IMR-90 (cell line): ENCODE measurements at regions not wholly inside any gene's neighbourhood (a gene's known extent, or its start where the extent isn't known, plus 50 kb on each side); places are given as distances from the start of the nearest gene placed in this dataset.

Experiments used
- ATAC-seq: fragments of 200-7000 bp; cut with Tn5 transposase; 2 replicates; pipeline ENCODE4 v1.9.1; 2020; ENCODE audit warnings: low read depth, mild to moderate bottlenecking, moderate library complexity
- BruUV-seq: library from RNA; stranded (reverse); fragments of 400-500 nt; replicated peaks from 2 replicates; lab custom pipeline; 2021; lab: Mats Ljungman, UMichigan
- CTCF ChIA-PET: fragments of 300-600 bp; formaldehyde crosslinking; extraction: SDS; loops from one replicate; lab custom pipeline; 2021; ENCODE audit warnings: antibody characterized with exemption; lab: Yijun Ruan, JAX
- POLR2A ChIA-PET: fragments of 300-600 bp; sonication (Branson Sonifier 250); formaldehyde crosslinking; loops from one replicate; lab custom pipeline; 2022; ENCODE audit warnings: antibody characterized with exemption; ENCODE audit not compliant: unreplicated experiment; lab: Charles Lee
- DNase-seq: peaks from one replicate; pipeline ENCODE4 v3.0.0; 2013
- H2AFZ ChIP-seq: replicated peaks from 2 replicates; pipeline ENCODE3; 2013; ENCODE audit warnings: low read length, mild to moderate bottlenecking; ENCODE audit not compliant: poor library complexity
- H2AK5ac ChIP-seq: 2 replicates; pipeline ENCODE4 v1.6.1; 2013; ENCODE audit warnings: low read depth, low read length, inconsistent platforms
- H2AK9ac ChIP-seq: replicated peaks from 2 replicates; pipeline ENCODE3; 2013; ENCODE audit warnings: mild to moderate bottlenecking, low read depth, low read length, moderate library complexity; ENCODE audit not compliant: poor library complexity
- H2BK120ac ChIP-seq: 2 replicates; pipeline ENCODE4 v1.6.1; 2013; ENCODE audit warnings: low read depth, low read length, inconsistent platforms
- H2BK15ac ChIP-seq: 3 replicates; pipeline ENCODE4 v1.6.1; 2013; ENCODE audit warnings: low read depth, low read length, inconsistent platforms
- H2BK20ac ChIP-seq: 2 replicates; pipeline ENCODE4 v1.6.1; 2013; ENCODE audit warnings: low read depth, mild to moderate bottlenecking, inconsistent platforms, low read length, moderate library complexity
- H2BK5ac ChIP-seq: 2 replicates; pipeline ENCODE4 v1.6.1; 2013; ENCODE audit warnings: mild to moderate bottlenecking, low read depth, low read length, inconsistent platforms; ENCODE audit not compliant: poor library complexity, severe bottlenecking
- H3K14ac ChIP-seq: replicated peaks from 2 replicates; pipeline ENCODE4 v1.6.1; 2013; ENCODE audit warnings: low read depth, low read length, inconsistent platforms
- H3K18ac ChIP-seq: 2 replicates; pipeline ENCODE4 v1.6.1; 2013; ENCODE audit warnings: low read depth, low read length, control low read depth
- H3K23ac ChIP-seq: 2 replicates; pipeline ENCODE4 v1.6.1; 2013; ENCODE audit warnings: low read depth, low read length, inconsistent platforms
- H3K27ac ChIP-seq: 2 replicates; pipeline ENCODE4 v1.5.1; 2013; ENCODE audit warnings: mild to moderate bottlenecking, control low read depth, low read length; ENCODE audit not compliant: insufficient read depth
- H3K27me3 ChIP-seq: 2 replicates; pipeline ENCODE4 v1.6.1; 2013; ENCODE audit warnings: low read length; ENCODE audit not compliant: control insufficient read depth, insufficient read depth
- H3K36me3 ChIP-seq: 2 replicates; pipeline ENCODE4 v1.6.1; 2013; ENCODE audit warnings: low read length, mixed read lengths; ENCODE audit not compliant: control insufficient read depth, insufficient read depth
- H3K4ac ChIP-seq: 2 replicates; pipeline ENCODE4 v1.6.1; 2013; ENCODE audit warnings: low read depth, low read length, inconsistent platforms
- H3K4me1 ChIP-seq: 2 replicates; pipeline ENCODE4 v1.6.1; 2013; ENCODE audit warnings: low read length, mixed read lengths; ENCODE audit not compliant: control insufficient read depth, insufficient read depth
- H3K4me2 ChIP-seq: 2 replicates; pipeline ENCODE4 v1.6.1; 2013; ENCODE audit warnings: low read depth, mild to moderate bottlenecking, control low read depth, low read length, moderate library complexity
- H3K4me3 ChIP-seq: 2 replicates; pipeline ENCODE4 v1.5.1; 2013; ENCODE audit warnings: low read depth, mild to moderate bottlenecking, control low read depth, low read length, moderate library complexity; ENCODE audit not compliant: insufficient read depth
- H3K56ac ChIP-seq: 2 replicates; pipeline ENCODE4 v1.6.1; 2013; ENCODE audit warnings: low read length, inconsistent platforms; ENCODE audit not compliant: insufficient read depth; ENCODE audit errors: extremely low read depth
- H3K79me1 ChIP-seq, 2 experiments: 2 replicates each; pipeline ENCODE4 v1.6.1; 2013; ENCODE audit warnings: low read length in 2 of 2, inconsistent platforms in 1 of 2, low read depth in 1 of 2
- H3K9ac ChIP-seq: 2 replicates; pipeline ENCODE4 v1.6.1; 2013; ENCODE audit warnings: low read depth, low read length, control low read depth
- H3K9me1 ChIP-seq: 2 replicates; pipeline ENCODE4 v1.6.1; 2013; ENCODE audit warnings: low read length, inconsistent platforms; ENCODE audit not compliant: insufficient read depth
- H3K9me3 ChIP-seq: 2 replicates; pipeline ENCODE4 v1.6.1; 2013; ENCODE audit warnings: low read length; ENCODE audit not compliant: control insufficient read depth, insufficient read depth
- H4K20me1 ChIP-seq: 2 replicates; pipeline ENCODE4 v1.6.1; 2013; ENCODE audit warnings: low read length, inconsistent platforms; ENCODE audit not compliant: insufficient read depth
- H4K5ac ChIP-seq: 2 replicates; pipeline ENCODE4 v1.6.1; 2013; ENCODE audit warnings: mild to moderate bottlenecking, low read depth, low read length, control low read depth
- H4K8ac ChIP-seq, 2 experiments: 2 replicates each; pipeline ENCODE4 v1.6.1; 2013; ENCODE audit warnings: low read depth in 2 of 2, low read length in 2 of 2, control low read depth in 1 of 2, inconsistent platforms in 1 of 2
- H4K91ac ChIP-seq: 2 replicates; pipeline ENCODE4 v1.6.1; 2013; ENCODE audit warnings: low read depth, low read length, inconsistent platforms; ENCODE audit not compliant: insufficient read depth
- BHLHE40 ChIP-seq: fragments of 150-350 bp; IDR thresholded peaks from 2 replicates; pipeline ENCODE4 v1.6.1; 2016; ENCODE audit warnings: mild to moderate bottlenecking, low read depth, low read length
- CEBPB ChIP-seq: IDR thresholded peaks from 2 replicates; pipeline ENCODE4 v1.6.1; 2012; ENCODE audit warnings: low read depth, low read length, improper control_type of control experiment
- CHD1 ChIP-seq: IDR thresholded peaks from 2 replicates; pipeline ENCODE4 v1.6.1; 2012; ENCODE audit warnings: low read depth, low read length, improper control_type of control experiment
- FOS ChIP-seq: fragments of 150-350 bp; IDR thresholded peaks from 2 replicates; pipeline ENCODE4 v1.6.1; 2016; ENCODE audit warnings: low read depth, low read length
- MAFK ChIP-seq: IDR thresholded peaks from 2 replicates; pipeline ENCODE4 v1.6.1; 2012; ENCODE audit warnings: low read depth, low read length, improper control_type of control experiment
- MAZ ChIP-seq: IDR thresholded peaks from 2 replicates; pipeline ENCODE4 v1.6.1; 2012; ENCODE audit warnings: low read depth, mild to moderate bottlenecking, low read length, improper control_type of control experiment, moderate library complexity, borderline replicate concordance
- MXI1 ChIP-seq: IDR thresholded peaks from 2 replicates; pipeline ENCODE4 v1.6.1; 2012; ENCODE audit warnings: low read depth, mild to moderate bottlenecking, low read length, moderate library complexity, borderline replicate concordance
- NFE2L2 ChIP-seq: fragments of 150-350 bp; IDR thresholded peaks from 2 replicates; pipeline ENCODE4 v1.6.1; 2016; ENCODE audit warnings: low read depth, mild to moderate bottlenecking, low read length
- POLR2A ChIP-seq: IDR thresholded peaks from 2 replicates; pipeline ENCODE4 v1.6.1; 2012; ENCODE audit warnings: mild to moderate bottlenecking, low read depth, low read length
- RAD21 ChIP-seq: IDR thresholded peaks from 2 replicates; pipeline ENCODE4 v1.6.1; 2012; ENCODE audit warnings: low read length, improper control_type of control experiment
- RCOR1 ChIP-seq: IDR thresholded peaks from 2 replicates; pipeline ENCODE4 v1.6.1; 2012; ENCODE audit warnings: mild to moderate bottlenecking, low read length, improper control_type of control experiment; ENCODE audit not compliant: insufficient replicate concordance
- RFX5 ChIP-seq: IDR thresholded peaks from 2 replicates; pipeline ENCODE4 v1.8.0; 2012; ENCODE audit warnings: low read depth, mild to moderate bottlenecking, low read length, moderate library complexity
- SMC3 ChIP-seq: fragments of 150-350 bp; IDR thresholded peaks from 2 replicates; pipeline ENCODE4 v1.6.1; 2016; ENCODE audit warnings: low read depth, mild to moderate bottlenecking, antibody characterized with exemption, low read length, moderate library complexity
- WGBS, 2 experiments: methylation state at CpG; one replicate each; pipeline versions ENCODE4 v1.1.5 to v1.1.7; 2013; ENCODE audit warnings: missing lambda C conversion rate in 2 of 2; ENCODE audit not compliant: insufficient read length in 1 of 2; ENCODE audit errors: extremely low coverage in 2 of 2; 5-methylcytosine and 5-hydroxymethylcytosine counted together
- dilution Hi-C: fragments of 300-500 bp; cut with HindIII; formaldehyde crosslinking; loops from one replicate; pipeline ENCODE4 v1.14.3; 2018; ENCODE audit warnings: low sequenced_read_pairs; ENCODE audit not compliant: unreplicated experiment
- in situ Hi-C: fragments of 300-500 bp; cut with MboI; formaldehyde crosslinking; loops from 3 replicates; pipeline ENCODE4 v1.14.3; 2019; ENCODE audit warnings: low sequenced_read_pairs, inconsistent platforms, mixed read lengths
- intact Hi-C: fragments of 100-400 bp; cut with micrococcal nuclease; formaldehyde crosslinking; loops from 2 replicates; pipeline ENCODE4 v1.10.0; 2022
- TF ChIP-seq, protein P1 (sequence below): fragments of 150-350 bp; IDR thresholded peaks from 2 replicates; pipeline ENCODE4 v1.6.1; 2016; ENCODE audit warnings: low read depth, mild to moderate bottlenecking, low read length, moderate library complexity, borderline replicate concordance
- TF ChIP-seq, protein P2 (sequence below): conservative IDR thresholded peaks from 2 replicates; pipeline ENCODE4 v1.5.1; 2012; ENCODE audit warnings: mild to moderate bottlenecking, low read depth, low read length, improper control_type of control experiment
- TF ChIP-seq, protein P3 (sequence below): fragments of 150-350 bp; IDR thresholded peaks from 2 replicates; pipeline ENCODE4 v1.6.1; 2017; ENCODE audit warnings: mild to moderate bottlenecking, antibody characterized with exemption, low read length, low read depth

DNA sequence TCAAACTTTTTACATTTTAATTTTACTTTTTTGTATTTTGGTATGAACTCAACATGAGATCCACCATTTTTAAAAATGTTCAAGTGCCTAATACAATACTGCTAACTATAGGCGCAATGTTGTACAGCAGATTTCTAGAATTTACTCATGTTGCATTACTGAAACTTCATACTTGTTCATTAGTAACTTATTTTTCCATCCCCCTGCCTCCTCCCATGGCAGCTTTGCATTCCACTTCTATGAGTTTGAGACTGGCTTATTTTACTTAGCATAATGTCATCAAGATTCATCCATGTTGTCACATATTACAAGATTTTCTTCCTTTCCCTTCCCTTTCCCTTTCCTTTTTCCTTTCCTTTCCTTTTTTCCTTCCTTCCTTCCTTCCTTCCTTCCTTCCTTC lies 825.9 kb downstream of the SLC16A7 start:
- no peaks in the 10 kb centered on the region for H3K36me3 ChIP-seq
- H2BK120ac ChIP-seq = peak overlapping the region; percentile 84
- peak overlapping the region; percentile 17; the same call in 1 of the 2 replicates for H3K18ac ChIP-seq
- H3K9ac ChIP-seq = no peak overlapping the region
- no peak overlapping the region for H3K4me3 ChIP-seq
- no peak overlapping the region for H2AFZ ChIP-seq
- dilution Hi-C loops = no loop called here
- H4K91ac ChIP-seq = peak overlapping the region; percentile 81; the same call in 1 of the 2 replicates
- no peaks in the 10 kb centered on the region for H3K9me3 ChIP-seq
- peak overlapping the region; percentile 89 for H2BK5ac ChIP-seq
- H2AK5ac ChIP-seq = peak overlapping the region; percentile 67; the same call in 1 of the 2 replicates
- H3K4me2 ChIP-seq = no peak overlapping the region
- H3K4ac ChIP-seq = peak overlapping the region; percentile 65; the same call in 1 of the 2 replicates
- DNase-seq (peak; percentile 75), ATAC-seq (peak; percentile 54)
- TF ChIP-seq, protein P1, sequence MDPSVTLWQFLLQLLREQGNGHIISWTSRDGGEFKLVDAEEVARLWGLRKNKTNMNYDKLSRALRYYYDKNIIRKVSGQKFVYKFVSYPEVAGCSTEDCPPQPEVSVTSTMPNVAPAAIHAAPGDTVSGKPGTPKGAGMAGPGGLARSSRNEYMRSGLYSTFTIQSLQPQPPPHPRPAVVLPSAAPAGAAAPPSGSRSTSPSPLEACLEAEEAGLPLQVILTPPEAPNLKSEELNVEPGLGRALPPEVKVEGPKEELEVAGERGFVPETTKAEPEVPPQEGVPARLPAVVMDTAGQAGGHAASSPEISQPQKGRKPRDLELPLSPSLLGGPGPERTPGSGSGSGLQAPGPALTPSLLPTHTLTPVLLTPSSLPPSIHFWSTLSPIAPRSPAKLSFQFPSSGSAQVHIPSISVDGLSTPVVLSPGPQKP = no peak
- no peak for TF ChIP-seq CEBPB
- no peak for TF ChIP-seq RCOR1
- no peak for TF ChIP-seq RFX5
- no peak for TF ChIP-seq MAFK
- TF ChIP-seq RAD21 = peak; percentile 45
- TF ChIP-seq MAZ = no peak
- no peak for TF ChIP-seq BHLHE40
- TF ChIP-seq NFE2L2 = no peak
- TF ChIP-seq, protein P2, sequence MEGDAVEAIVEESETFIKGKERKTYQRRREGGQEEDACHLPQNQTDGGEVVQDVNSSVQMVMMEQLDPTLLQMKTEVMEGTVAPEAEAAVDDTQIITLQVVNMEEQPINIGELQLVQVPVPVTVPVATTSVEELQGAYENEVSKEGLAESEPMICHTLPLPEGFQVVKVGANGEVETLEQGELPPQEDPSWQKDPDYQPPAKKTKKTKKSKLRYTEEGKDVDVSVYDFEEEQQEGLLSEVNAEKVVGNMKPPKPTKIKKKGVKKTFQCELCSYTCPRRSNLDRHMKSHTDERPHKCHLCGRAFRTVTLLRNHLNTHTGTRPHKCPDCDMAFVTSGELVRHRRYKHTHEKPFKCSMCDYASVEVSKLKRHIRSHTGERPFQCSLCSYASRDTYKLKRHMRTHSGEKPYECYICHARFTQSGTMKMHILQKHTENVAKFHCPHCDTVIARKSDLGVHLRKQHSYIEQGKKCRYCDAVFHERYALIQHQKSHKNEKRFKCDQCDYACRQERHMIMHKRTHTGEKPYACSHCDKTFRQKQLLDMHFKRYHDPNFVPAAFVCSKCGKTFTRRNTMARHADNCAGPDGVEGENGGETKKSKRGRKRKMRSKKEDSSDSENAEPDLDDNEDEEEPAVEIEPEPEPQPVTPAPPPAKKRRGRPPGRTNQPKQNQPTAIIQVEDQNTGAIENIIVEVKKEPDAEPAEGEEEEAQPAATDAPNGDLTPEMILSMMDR = peak; percentile 32
- no peak for TF ChIP-seq MXI1
- TF ChIP-seq FOS = no peak
- TF ChIP-seq POLR2A = no peak
- peak; percentile 14; the same call in 1 of the 2 replicates for TF ChIP-seq SMC3
- TF ChIP-seq CHD1 = no peak
- TF ChIP-seq, protein P3, sequence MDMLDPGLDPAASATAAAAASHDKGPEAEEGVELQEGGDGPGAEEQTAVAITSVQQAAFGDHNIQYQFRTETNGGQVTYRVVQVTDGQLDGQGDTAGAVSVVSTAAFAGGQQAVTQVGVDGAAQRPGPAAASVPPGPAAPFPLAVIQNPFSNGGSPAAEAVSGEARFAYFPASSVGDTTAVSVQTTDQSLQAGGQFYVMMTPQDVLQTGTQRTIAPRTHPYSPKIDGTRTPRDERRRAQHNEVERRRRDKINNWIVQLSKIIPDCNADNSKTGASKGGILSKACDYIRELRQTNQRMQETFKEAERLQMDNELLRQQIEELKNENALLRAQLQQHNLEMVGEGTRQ = no peak
- no peaks in the 10 kb centered on the region for H4K20me1 ChIP-seq
- no CpG with 5 or more reads among the region's 1 CpG for WGBS, 2 experiments
- no peaks in the 10 kb centered on the region for H3K27me3 ChIP-seq
- H3K23ac ChIP-seq = no peak overlapping the region
- H2BK15ac ChIP-seq = 0 out of 3 replicates have a peak overlapping the region, but pooled peaks have one; percentile 28
- intact Hi-C loops = no loop called here
- H3K9me1 ChIP-seq = no peaks in the 10 kb centered on the region
- peak overlapping the region; percentile 61; the same call in 1 of the 2 replicates for H2BK20ac ChIP-seq
- H2AK9ac ChIP-seq = no peak overlapping the region
- no peaks in the 10 kb centered on the region for H3K79me1 ChIP-seq
- POLR2A ChIA-PET = no interaction called here
- H4K8ac ChIP-seq = 0 out of 4 replicates have a peak overlapping the region, but pooled peaks of 1 of the 2 experiments have one; percentile 49
- H4K5ac ChIP-seq = no peak overlapping the region
- in situ Hi-C loops = no loop called here
- H3K56ac ChIP-seq = no peak overlapping the region
- no peak overlapping the region for H3K27ac ChIP-seq
- no peaks in the 10 kb centered on the region for H3K4me1 ChIP-seq
- peak overlapping the region; percentile 66; the same call in 1 of the 2 replicates for H3K14ac ChIP-seq
- CTCF ChIA-PET = no interaction called here
- no TSS peak for BruUV-seq
